ENCODE measurements at regions not wholly inside any gene's neighbourhood (a gene's known extent, or its start where the extent isn't known, plus 50 kb on each side); places are given as distances from the start of the nearest gene placed in this dataset.

GRCh38 chr18:66735933-66736332 lies 132.0 kb upstream of the CDH19 start:
- no peak for DNase-seq (ENCODE audit: low spot score)

DNA sequence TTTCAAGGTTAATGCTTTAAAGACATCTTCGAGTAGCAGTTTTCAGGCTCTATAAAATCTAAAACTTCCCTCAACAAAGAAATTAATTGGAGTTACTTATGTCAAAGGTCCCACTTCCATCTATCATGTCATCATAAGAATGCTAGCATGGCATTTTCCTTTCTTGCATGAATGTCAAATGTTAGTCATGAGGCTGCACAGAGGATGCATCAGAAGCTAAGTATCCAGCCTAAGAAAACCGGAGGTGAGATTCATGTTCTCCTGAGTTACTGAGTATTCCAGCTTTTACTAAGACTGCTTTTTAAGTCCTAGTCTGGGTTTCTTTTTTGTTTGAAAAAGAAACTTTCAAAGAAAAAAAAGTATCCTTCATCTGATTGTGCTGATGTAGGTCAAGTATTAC lies 130.6 kb upstream of the CDH19 start:
- DNase-seq (ENCODE audit: low spot score) = no peak

GRCh38 chr18:66731890-66732289 lies 128.0 kb upstream of the CDH19 start:
- no peak for DNase-seq (ENCODE audit: low spot score)

- DNase-seq (ENCODE audit: low spot score) = no peak
Measured at GRCh38 chr18:66729442-66730239, 125.8 kb upstream of the CDH19 start.

DNA sequence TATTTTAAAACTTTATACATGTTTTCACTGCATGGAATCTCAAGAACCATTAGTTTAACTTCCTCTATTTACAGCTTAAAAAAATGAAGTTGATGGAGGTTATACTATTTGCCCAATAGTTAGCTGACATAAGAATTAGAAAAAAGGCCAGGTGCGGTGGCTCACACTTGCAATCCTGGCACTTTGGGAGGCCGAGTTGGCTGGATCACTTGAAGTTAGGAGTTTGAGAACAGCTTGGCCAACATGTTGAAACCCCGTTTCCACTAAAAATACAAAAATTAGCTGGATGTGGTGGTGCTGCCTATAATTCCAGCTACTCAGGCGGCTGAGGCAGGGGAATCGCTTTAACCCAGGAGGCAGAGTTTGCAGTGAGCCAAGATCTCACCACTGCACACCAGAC lies 125.1 kb upstream of the CDH19 start:
- DNase-seq (ENCODE audit: low spot score) = no peak

DNA sequence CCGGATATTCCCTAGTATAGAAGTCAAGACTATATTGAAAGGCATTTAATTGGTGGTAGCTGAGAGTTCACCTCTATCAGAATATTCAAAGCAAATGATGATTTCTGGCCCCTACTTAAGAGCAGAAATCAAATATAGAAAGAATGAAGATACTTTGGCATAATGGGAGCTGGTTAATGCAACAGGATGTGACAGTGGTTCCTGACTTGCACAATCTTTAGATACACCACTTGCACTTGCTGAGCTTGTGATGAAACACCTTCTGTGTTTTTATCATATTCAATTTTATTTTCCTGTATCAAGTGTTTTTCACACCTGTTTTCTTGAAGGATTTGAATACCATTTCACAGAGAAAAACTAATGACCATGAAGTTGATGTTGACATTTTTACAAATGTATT lies 124.1 kb upstream of the CDH19 start:
- no peak for DNase-seq (ENCODE audit: low spot score)

DNA sequence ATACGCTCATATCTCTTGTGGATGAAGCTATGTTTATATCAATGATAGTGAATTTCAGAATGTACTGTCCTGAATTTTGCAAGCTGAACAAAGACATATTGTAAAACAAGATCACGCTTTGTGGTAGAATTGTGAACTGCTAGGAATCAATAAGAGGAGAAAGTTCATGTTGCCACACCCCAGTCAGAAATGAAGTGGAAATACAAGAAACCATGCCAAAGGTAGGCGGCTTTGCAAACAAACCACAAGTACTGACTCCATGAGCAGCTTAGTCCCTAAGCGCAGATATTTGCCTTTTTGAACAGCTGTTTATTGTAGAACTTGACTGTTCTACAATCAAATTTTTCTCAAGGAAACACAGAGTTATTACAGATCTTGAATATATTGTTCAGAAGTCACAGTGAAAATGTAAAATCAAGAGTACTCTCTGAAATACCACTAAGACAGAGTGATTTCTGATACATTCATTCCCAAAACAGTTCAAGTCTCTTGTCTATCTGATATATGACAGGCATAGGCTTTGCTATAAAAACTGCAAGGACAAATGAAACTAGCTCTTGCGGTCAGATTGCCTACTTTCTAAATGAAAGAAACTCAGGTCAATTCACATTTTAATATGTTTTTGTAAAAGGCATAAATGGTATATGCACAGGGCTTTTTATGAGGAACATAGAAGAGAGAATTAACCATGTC lies 120.9 kb upstream of the CDH19 start:
- DNase-seq (ENCODE audit: low spot score) = no peak

- DNase-seq (ENCODE audit: low spot score) = no peak
Measured at GRCh38 chr18:66722671-66723070, 118.8 kb upstream of the CDH19 start.

DNA sequence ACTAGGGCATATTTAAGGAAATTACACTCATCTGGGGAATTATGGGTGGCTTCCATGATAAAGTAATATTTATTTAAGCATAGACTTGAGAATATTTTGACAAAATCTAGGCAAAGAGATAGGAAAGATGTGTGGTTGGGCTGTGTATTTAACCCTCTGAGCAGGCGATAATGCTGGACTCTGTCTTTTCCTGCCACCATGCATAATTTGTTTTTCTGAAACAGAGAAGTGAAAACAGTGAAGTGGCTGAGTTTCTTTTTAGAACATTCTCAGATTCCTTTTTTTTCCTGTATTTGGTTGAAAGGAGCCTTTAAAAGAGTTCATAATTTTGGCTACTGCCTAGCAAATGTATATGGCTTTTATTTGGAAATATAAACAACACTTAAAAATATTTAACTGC lies 104.8 kb upstream of the CDH19 start:
- DNase-seq (ENCODE audit: low spot score) = no peak

DNA sequence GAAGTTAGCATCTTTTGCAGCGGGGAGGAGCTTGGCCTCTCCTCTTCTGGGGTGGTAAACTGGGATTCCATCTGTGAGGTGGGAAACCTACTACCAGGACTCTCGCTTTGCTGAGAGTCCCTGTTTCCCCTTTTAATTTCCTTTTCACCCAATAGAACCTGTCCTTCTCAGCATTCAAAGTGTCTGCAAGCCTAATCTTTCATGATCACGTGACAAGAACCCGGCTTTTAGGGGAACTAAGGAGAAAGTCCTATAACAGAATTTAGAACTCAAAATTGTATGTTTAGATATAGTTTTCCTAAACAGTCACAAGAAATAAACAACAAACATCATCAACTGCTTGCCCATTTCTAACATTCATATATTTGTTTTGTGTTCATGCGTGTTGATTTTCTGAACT lies 103.6 kb upstream of the CDH19 start:
- DNase-seq (ENCODE audit: low spot score) = no peak

- DNase-seq (ENCODE audit: low spot score) = no peak
Measured at GRCh38 chr18:66695281-66695680, 91.4 kb upstream of the CDH19 start.

GRCh38 chr18:66694852-66695251 lies 91.0 kb upstream of the CDH19 start:
- no peak for DNase-seq (ENCODE audit: low spot score)

DNA sequence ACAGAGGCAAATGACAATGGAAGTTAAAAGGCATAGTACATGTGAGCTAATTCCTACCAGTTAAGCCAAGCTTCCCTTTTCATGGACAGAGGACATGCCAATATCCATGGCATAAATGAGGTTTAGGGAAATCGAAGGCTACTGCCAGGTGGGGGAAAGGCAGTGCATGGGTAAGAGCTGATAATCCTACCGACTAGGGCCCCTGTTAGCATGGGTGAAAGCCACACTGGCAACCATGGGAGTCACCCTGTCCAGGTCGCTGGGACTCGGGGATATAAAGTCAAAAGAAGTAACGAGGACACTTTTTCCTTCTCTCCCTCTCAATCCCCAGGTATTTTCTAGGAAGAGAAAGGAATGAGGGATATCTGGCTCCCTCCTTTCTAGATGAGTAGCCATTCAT lies 83.7 kb upstream of the CDH19 start:
- DNase-seq (ENCODE audit: low spot score) = no peak

DNA sequence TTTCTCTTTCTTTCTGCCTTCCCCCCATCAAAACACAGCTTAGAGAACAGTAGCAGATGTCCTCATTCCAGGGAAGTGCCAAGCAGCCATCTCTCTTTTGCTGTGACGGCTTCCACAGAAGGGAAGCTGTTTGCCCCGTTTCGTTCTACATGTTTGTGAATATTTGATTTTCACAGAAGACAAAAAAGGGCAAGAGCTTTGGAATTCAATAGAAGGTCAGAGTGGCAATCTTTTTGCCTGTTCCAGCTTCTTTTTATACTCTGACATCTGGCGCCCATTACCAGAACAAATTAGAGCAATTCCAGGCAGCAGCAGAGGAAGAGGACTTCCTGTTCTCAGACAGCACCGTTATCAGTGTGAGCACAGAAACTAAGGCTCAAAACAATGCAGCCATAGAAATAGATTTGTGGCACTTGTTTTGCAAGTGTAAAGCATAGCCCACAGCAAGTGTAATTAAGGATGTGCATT lies 79.0 kb upstream of the CDH19 start:
- DNase-seq (ENCODE audit: low spot score) = no peak

DNA sequence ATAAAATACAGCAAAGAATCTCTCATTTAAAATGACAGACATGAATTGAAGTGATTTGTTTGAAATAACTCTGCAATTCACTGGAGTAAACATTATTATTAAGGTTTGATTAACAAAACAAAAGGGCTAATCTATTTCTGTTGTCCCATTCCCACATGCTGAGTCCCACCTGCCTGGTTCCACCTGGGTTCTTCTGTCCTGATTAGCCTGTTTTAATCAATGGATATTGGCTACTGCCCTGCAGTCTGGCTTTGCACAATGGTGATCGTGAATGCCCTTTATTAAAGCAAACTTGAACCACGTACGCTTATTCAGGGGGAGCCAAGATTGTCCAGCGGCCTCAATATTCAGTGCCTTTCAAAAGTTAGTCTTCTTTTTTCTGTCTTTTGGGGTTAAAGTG lies 72.8 kb upstream of the CDH19 start:
- DNase-seq (ENCODE audit: low spot score) = no peak

DNA sequence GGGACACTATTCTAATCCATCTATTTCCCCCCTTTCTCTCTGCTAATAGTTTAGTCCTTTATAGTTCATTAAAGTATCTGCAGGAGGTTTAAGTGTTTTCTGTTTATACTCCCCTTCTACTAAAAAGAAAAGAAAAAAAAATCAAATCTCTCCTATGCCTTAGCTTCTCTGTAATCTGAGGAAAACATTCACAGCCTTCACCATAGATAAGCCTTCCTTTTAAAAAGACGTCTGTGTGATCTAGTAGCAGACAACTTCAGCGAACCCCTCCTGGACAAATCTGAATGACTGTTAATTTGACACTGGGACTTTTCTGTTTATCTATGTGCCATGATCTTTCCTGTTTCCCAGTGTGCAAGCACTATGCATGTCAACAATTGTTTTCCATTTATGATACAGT lies 70.4 kb upstream of the CDH19 start:
- DNase-seq (ENCODE audit: low spot score) = no peak

DNA sequence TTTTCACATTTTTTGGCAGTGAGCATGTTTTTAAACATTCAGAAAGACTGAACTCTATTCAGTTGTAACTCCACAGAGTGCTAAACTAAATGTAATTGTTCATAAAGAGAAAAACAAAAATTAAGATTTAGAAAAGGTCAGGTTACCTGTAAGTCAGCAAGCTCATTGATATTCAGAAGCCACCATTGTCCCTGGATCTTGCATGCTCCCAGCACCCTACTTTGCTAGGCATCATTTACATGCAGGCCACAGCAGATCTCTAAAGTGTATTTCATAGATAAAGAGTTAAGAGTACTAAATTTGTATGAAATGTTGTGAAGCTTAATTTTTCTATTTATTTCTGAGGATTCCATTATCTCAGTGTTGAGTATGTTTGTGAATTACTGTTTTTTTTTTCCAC lies 64.8 kb upstream of the CDH19 start:
- no peak for DNase-seq (ENCODE audit: low spot score)

DNA sequence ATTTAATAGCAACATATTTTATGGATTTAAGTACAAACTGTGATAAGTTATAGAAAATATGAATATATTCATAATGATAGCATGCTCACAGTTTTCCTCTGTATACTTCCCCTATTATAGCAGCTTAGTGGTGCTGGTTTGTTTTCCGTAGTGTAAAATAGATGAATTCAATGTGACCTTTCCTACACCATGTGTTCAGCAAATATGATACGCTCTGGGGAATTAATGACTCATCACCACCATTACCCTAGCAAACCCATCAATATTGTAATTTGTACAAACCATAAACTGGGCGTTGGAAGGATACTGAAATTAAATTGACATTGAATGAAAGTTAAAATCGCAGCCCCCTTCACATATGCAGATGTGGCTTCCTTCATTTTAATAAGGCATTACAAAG lies 58.7 kb upstream of the CDH19 start:
- DNase-seq (ENCODE audit: low spot score) = no peak

GRCh38 chr18:66655407-66655806 lies 51.5 kb upstream of the CDH19 start:
- DNase-seq (ENCODE audit: low spot score) = no peak

All from left forelimb (tissue), 1 donor.